Lung (tissue), 11 donors: ENCODE measurements at regions not wholly inside any gene's neighbourhood (a gene's known extent, or its start where the extent isn't known, plus 50 kb on each side); places are given as distances from the start of the nearest gene placed in this dataset.

Experiments
- ATAC-seq: fragments of 200-7000 bp; cut with Tn5 transposase; one replicate; pipeline ENCODE4 v1.9.1; 2020; ENCODE audit warnings: moderate number of reproducible peaks; ENCODE audit not compliant: insufficient read depth, low FRiP score
- DNase-seq, 3 donors: peaks; one replicate each; pipeline ENCODE4 v3.0.0-alpha.2; 2013 to 2017
- H3K27ac ChIP-seq, 2 donors: one replicate each; pipeline ENCODE4 v1.5.1; 2013; ENCODE audit warnings: mild to moderate bottlenecking in 2 of 2, moderate library complexity in 2 of 2, control low read depth in 1 of 2, inconsistent platforms in 1 of 2, low read depth in 1 of 2, low read length in 1 of 2
- H3K27me3 ChIP-seq, 3 donors: one replicate each; pipeline ENCODE4 v1.5.1; 2013; ENCODE audit warnings: low read length in 2 of 3; ENCODE audit not compliant: control insufficient read depth in 3 of 3, insufficient read depth in 3 of 3
- H3K36me3 ChIP-seq, 4 donors: one replicate each; pipeline ENCODE4 v1.5.1; 2013; ENCODE audit warnings: low read length in 4 of 4, mild to moderate bottlenecking in 1 of 4, moderate library complexity in 1 of 4; ENCODE audit not compliant: control insufficient read depth in 4 of 4, insufficient read depth in 4 of 4
- H3K4me1 ChIP-seq, 5 donors: one replicate each; pipeline ENCODE4 v1.5.1; 2013; ENCODE audit warnings: low read length in 5 of 5, mild to moderate bottlenecking in 2 of 5, moderate library complexity in 1 of 5; ENCODE audit not compliant: control insufficient read depth in 5 of 5, insufficient read depth in 5 of 5
- H3K4me3 ChIP-seq: one replicate; pipeline ENCODE4 v1.5.1; 2013; ENCODE audit warnings: mild to moderate bottlenecking, control low read depth, moderate library complexity
- H3K9ac ChIP-seq, 2 donors: one replicate each; pipeline ENCODE4 v1.5.1; 2013; ENCODE audit warnings: low read length in 2 of 2, control low read depth in 1 of 2; ENCODE audit not compliant: insufficient read depth in 1 of 2
- H3K9me3 ChIP-seq, 4 donors: one replicate each; pipeline ENCODE4 v1.5.1; 2013; ENCODE audit warnings: low read length in 3 of 4, mild to moderate bottlenecking in 1 of 4, moderate library complexity in 1 of 4; ENCODE audit not compliant: control insufficient read depth in 4 of 4, insufficient read depth in 3 of 4
- WGBS, 2 donors: extraction: QIAGEN DNeasy Blood & Tissue Kit; methylation state at CpG; one replicate each; pipeline ENCODE4 v1.1.7; 2013; 5-methylcytosine and 5-hydroxymethylcytosine counted together
- TF ChIP-seq, protein P1 (sequence below): IDR thresholded peaks from 2 replicates; pipeline ENCODE4 v1.5.1; 2012; ENCODE audit warnings: mild to moderate bottlenecking; ENCODE audit errors: control extremely low read depth, extremely low read depth
- donor health status: control.
- donor health status: control.
- donor health status: Bipolar disorder and iron deficiency.
- donor health status: healthy.
- donor health status: DM: yes; HTN: yes; CAD: no.

DNA sequence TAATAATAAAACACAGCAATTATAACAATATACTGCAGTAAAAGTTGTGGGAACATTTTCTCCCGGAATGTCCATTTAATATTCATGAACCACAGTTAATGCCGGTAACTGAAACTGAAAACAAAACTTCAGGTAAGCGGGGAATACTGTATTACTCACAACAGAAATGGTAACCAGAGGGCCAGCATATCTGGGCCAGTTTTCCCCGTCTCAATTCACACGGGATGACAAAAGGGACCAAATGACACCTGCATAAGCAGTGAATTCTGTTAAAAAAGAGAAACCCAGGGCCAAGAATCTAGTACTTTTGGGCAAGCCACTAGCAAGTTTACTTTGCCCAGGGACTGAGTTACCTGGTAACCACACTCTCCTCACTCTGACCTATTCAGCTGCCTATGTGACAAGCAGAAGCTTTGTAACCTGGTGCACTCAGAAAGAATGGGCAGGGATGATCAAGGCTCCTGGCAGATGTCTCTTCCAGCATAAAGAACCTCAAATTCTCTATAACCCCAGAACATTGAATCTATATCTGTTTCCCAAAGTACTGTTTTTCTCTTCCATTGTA is 1171.2 kb downstream of the DIAPH3 start:
- no peak overlapping the region for H3K4me3 ChIP-seq
- no peak for ATAC-seq
- no peaks in the 10 kb centered on the region for H3K9me3 ChIP-seq
- H3K27me3 ChIP-seq: no peaks in the 10 kb centered on the region
- H3K9ac ChIP-seq: no peak overlapping the region
- 92 to 98% methylated on average over 5 of the region's 5 CpGs for WGBS, 2 donors
- no peak for DNase-seq
- H3K36me3 ChIP-seq: no peaks in the 10 kb centered on the region
- TF ChIP-seq, protein P1, sequence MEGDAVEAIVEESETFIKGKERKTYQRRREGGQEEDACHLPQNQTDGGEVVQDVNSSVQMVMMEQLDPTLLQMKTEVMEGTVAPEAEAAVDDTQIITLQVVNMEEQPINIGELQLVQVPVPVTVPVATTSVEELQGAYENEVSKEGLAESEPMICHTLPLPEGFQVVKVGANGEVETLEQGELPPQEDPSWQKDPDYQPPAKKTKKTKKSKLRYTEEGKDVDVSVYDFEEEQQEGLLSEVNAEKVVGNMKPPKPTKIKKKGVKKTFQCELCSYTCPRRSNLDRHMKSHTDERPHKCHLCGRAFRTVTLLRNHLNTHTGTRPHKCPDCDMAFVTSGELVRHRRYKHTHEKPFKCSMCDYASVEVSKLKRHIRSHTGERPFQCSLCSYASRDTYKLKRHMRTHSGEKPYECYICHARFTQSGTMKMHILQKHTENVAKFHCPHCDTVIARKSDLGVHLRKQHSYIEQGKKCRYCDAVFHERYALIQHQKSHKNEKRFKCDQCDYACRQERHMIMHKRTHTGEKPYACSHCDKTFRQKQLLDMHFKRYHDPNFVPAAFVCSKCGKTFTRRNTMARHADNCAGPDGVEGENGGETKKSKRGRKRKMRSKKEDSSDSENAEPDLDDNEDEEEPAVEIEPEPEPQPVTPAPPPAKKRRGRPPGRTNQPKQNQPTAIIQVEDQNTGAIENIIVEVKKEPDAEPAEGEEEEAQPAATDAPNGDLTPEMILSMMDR: no peak
- no peaks in the 10 kb centered on the region for H3K4me1 ChIP-seq
- no peak overlapping the region for H3K27ac ChIP-seq

DNA sequence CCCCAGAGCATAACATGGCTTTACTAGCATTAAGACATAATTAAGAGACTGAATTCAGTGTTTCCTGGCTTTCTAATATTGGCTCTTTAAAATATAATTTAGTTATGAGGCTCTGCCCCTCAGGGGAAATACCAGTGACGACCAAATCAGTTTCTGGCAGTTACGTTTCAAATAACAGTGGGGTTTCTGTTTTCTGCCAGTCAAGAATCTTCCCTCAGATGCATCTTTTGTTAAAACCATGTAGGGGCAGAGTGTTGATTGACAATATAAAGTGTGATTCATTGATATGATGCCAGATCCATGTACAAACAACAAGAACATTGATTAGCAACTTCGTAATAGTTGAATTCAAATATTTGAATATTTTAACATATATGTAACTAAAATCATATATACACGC is 1169.7 kb downstream of the DIAPH3 start:
- H3K27ac ChIP-seq: no peak overlapping the region
- ATAC-seq: no peak
- H3K4me3 ChIP-seq: no peak overlapping the region
- peaks cover 0 to 4% (median 0%) of the 10 kb centered on the region in 5 donors for H3K4me1 ChIP-seq
- DNase-seq: no peak
- WGBS, 2 donors: 85 to 91% methylated on average over 4 of the region's 4 CpGs
- no peak overlapping the region for H3K9ac ChIP-seq
- H3K36me3 ChIP-seq: no peaks in the 10 kb centered on the region
- H3K9me3 ChIP-seq: no peaks in the 10 kb centered on the region
- no peaks in the 10 kb centered on the region for H3K27me3 ChIP-seq
- TF ChIP-seq, protein P1: no peak

DNA sequence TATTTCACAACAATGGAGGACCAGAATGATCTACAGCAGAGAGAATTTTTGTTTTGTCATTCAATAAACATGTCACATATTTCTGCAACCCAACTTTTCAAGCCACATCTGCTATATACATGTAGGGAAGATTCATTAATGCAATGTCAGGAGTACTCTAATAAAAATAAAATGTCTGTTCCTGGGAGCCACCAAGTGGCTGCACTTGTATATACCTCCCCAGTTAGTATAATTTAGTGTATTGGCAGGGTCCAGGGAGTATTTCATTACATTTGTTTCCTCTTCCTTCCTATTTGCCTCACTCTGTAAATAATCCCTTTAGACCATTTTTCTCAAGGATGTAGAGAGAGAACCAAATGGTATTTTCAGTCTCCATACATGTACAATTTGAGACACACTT is 1169.0 kb downstream of the DIAPH3 start:
- H3K4me3 ChIP-seq: no peak overlapping the region
- H3K27ac ChIP-seq: no peak overlapping the region
- peaks cover 0 to 4% (median 0%) of the 10 kb centered on the region in 5 donors for H3K4me1 ChIP-seq
- no peaks in the 10 kb centered on the region for H3K36me3 ChIP-seq
- H3K27me3 ChIP-seq: no peaks in the 10 kb centered on the region
- TF ChIP-seq, protein P1: no peak
- ATAC-seq (no peak), DNase-seq (no peak)
- H3K9ac ChIP-seq: no peak overlapping the region
- no peaks in the 10 kb centered on the region for H3K9me3 ChIP-seq

DNA sequence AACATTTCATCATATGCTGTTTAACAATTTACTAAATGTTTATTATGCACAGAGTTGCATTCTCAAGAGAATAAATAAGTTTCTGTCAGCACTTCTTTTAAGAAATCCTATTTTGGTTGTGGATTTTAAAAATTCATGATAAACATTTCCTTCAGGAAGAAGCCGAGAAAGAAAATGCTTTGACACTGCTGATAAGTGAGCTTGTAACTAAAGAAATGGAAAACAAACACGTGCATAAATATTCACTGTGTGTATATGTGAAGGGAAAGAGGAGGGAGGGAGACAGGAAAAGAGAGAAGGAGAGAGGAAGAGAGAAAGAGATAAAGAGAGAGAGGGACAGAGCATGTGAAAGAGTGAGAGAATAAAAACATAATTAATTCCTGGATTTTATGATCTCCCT is 1165.0 kb downstream of the DIAPH3 start:
- H3K9me3 ChIP-seq: no peaks in the 10 kb centered on the region
- 42 to 46% methylated on average over 2 of the region's 2 CpGs for WGBS, 2 donors
- ATAC-seq (no peak), DNase-seq (peak in 1 of 3 donors; percentile 67)
- H3K36me3 ChIP-seq: no peaks in the 10 kb centered on the region
- H3K4me1 ChIP-seq: peaks cover 0 to 4% (median 0%) of the 10 kb centered on the region in 5 donors
- no peaks in the 10 kb centered on the region for H3K27me3 ChIP-seq
- H3K27ac ChIP-seq: no peak overlapping the region
- H3K4me3 ChIP-seq: no peak overlapping the region
- H3K9ac ChIP-seq: no peak overlapping the region
- TF ChIP-seq, protein P1: no peak
